H9 (cell line): ENCODE measurements at regions not wholly inside any gene's neighbourhood (a gene's known extent, or its start where the extent isn't known, plus 50 kb on each side); places are given as distances from the start of the nearest gene placed in this dataset.

Experiments used
- DNase-seq: peaks from one replicate; pipeline ENCODE4 v3.0.0-alpha.2; 2017
- H2AFZ ChIP-seq: one replicate; pipeline ENCODE4 v1.6.1; 2013; ENCODE audit warnings: mild to moderate bottlenecking, low read length, control low read depth, moderate library complexity
- H2AK5ac ChIP-seq: 2 replicates; pipeline ENCODE4 v1.6.1; 2013; ENCODE audit warnings: low read length, control low read depth, mixed read lengths; ENCODE audit not compliant: insufficient read length
- H2BK120ac ChIP-seq: one replicate; pipeline ENCODE4 v1.6.1; 2013; ENCODE audit warnings: low read depth, mild to moderate bottlenecking, low read length, control low read depth, inconsistent platforms; ENCODE audit not compliant: poor library complexity, severe bottlenecking
- H2BK12ac ChIP-seq: 2 replicates; pipeline ENCODE4 v1.6.1; 2013; ENCODE audit warnings: low read length, control low read depth, mixed read lengths, low read depth; ENCODE audit not compliant: insufficient read length
- H2BK15ac ChIP-seq: 2 replicates; pipeline ENCODE4 v1.6.1; 2013; ENCODE audit warnings: low read depth, low read length, control low read depth
- H2BK20ac ChIP-seq: one replicate; pipeline ENCODE4 v1.6.1; 2013; ENCODE audit warnings: low read depth, mild to moderate bottlenecking, low read length, control low read depth, inconsistent platforms; ENCODE audit not compliant: poor library complexity, severe bottlenecking
- H2BK5ac ChIP-seq: 2 replicates; pipeline ENCODE4 v1.6.1; 2013; ENCODE audit warnings: low read length, control low read depth, mixed read lengths; ENCODE audit not compliant: insufficient read length
- H3K14ac ChIP-seq: 2 replicates; pipeline ENCODE4 v1.6.1; 2013; ENCODE audit warnings: low read length, control low read depth; ENCODE audit not compliant: insufficient read depth
- H3K18ac ChIP-seq: 2 replicates; pipeline ENCODE4 v1.6.1; 2013; ENCODE audit warnings: low read depth, mild to moderate bottlenecking, mixed read lengths, low read length, control low read depth; ENCODE audit not compliant: insufficient read length
- H3K23ac ChIP-seq: 2 replicates; pipeline ENCODE4 v1.6.1; 2013; ENCODE audit warnings: low read length, control low read depth, mixed read lengths, low read depth; ENCODE audit not compliant: insufficient read length
- H3K23me2 ChIP-seq: 2 replicates; pipeline ENCODE4 v1.6.1; 2013; ENCODE audit warnings: low read depth, mild to moderate bottlenecking, mixed read lengths, low read length, control low read depth; ENCODE audit not compliant: insufficient read length, poor library complexity, severe bottlenecking
- H3K27ac ChIP-seq: 2 replicates; pipeline ENCODE4 v1.5.1; 2013; ENCODE audit warnings: low read length, control low read depth, mixed read lengths, low read depth; ENCODE audit not compliant: insufficient read length
- H3K27me3 ChIP-seq: 2 replicates; pipeline ENCODE4 v1.6.1; 2013; ENCODE audit warnings: low read length, control low read depth, inconsistent platforms; ENCODE audit not compliant: insufficient read depth
- H3K4ac ChIP-seq: 2 replicates; pipeline ENCODE4 v1.6.1; 2013; ENCODE audit warnings: low read depth, mild to moderate bottlenecking, control low read depth, inconsistent platforms, low read length, moderate library complexity
- H3K4me1 ChIP-seq: 2 replicates; pipeline ENCODE4 v1.6.1; 2013; ENCODE audit warnings: low read length, control low read depth, inconsistent platforms; ENCODE audit not compliant: insufficient read depth
- H3K4me2 ChIP-seq: 2 replicates; pipeline ENCODE4 v1.6.1; 2013; ENCODE audit warnings: low read length, control low read depth, mixed read lengths; ENCODE audit not compliant: insufficient read length, insufficient read depth
- H3K56ac ChIP-seq: 2 replicates; pipeline ENCODE4 v1.6.1; 2013; ENCODE audit warnings: low read depth, mild to moderate bottlenecking, mixed read lengths, low read length, control low read depth; ENCODE audit not compliant: insufficient read length
- H3K79me1 ChIP-seq: 2 replicates; pipeline ENCODE4 v1.6.1; 2013; ENCODE audit warnings: low read depth, mild to moderate bottlenecking, moderate library complexity, low read length, control low read depth, inconsistent platforms; ENCODE audit not compliant: insufficient read depth, poor library complexity, severe bottlenecking
- H3K79me2 ChIP-seq: 2 replicates; pipeline ENCODE4 v1.6.1; 2013; ENCODE audit warnings: low read length, control low read depth, inconsistent platforms; ENCODE audit not compliant: insufficient read depth
- H3K9ac ChIP-seq: 2 replicates; pipeline ENCODE4 v1.6.1; 2013; ENCODE audit warnings: low read length, control low read depth, mixed read lengths; ENCODE audit not compliant: insufficient read length; ENCODE audit errors: extremely low read depth
- H3K9me3 ChIP-seq: one replicate; pipeline ENCODE4 v1.6.1; 2013; ENCODE audit warnings: low read depth, low read length, inconsistent platforms; ENCODE audit not compliant: control insufficient read depth
- H3T11ph ChIP-seq: one replicate; pipeline ENCODE4 v1.6.1; 2013; ENCODE audit warnings: mild to moderate bottlenecking, low read length, control low read depth, inconsistent platforms
- H4K20me1 ChIP-seq: one replicate; pipeline ENCODE4 v1.6.1; 2013; ENCODE audit not compliant: control insufficient read depth, insufficient read length, insufficient read depth
- H4K5ac ChIP-seq: 2 replicates; pipeline ENCODE4 v1.6.1; 2013; ENCODE audit warnings: low read depth, mild to moderate bottlenecking, mixed read lengths, low read length, control low read depth; ENCODE audit not compliant: insufficient read length
- H4K8ac ChIP-seq: replicated peaks from 2 replicates; pipeline ENCODE4 v1.6.1; 2013; ENCODE audit warnings: low read length, control low read depth, mixed read lengths, low read depth; ENCODE audit not compliant: insufficient read length
- H4K91ac ChIP-seq: 2 replicates; pipeline ENCODE4 v1.6.1; 2013; ENCODE audit warnings: low read depth, mild to moderate bottlenecking, moderate library complexity, mixed read lengths, low read length, control low read depth; ENCODE audit not compliant: insufficient read length
- H3K27ac Mint-ChIP-seq, 3 experiments: 2 replicates in 2 of 3; 3 replicates in 1 of 3; pipeline ENCODE4 v1.8.0; 2020 to 2021; ENCODE audit warnings: mixed read lengths in 3 of 3, mild to moderate bottlenecking in 1 of 3, moderate library complexity in 1 of 3
- H3K27me3 Mint-ChIP-seq: 2 replicates; pipeline ENCODE4 v1.8.0; 2021; ENCODE audit warnings: low read depth, mild to moderate bottlenecking, moderate library complexity, mixed read lengths
- H3K36me3 Mint-ChIP-seq, 3 experiments: 2 replicates in 2 of 3; 3 replicates in 1 of 3; pipeline ENCODE4 v1.8.0; 2020 to 2021; ENCODE audit warnings: low read depth in 3 of 3, mixed read lengths in 3 of 3; ENCODE audit not compliant: insufficient read depth in 1 of 3
- H3K4me1 Mint-ChIP-seq, 2 experiments: 2 replicates each; pipeline ENCODE4 v1.8.0; 2020; ENCODE audit warnings: mixed read lengths in 2 of 2
- H3K4me3 Mint-ChIP-seq, 2 experiments: 2 replicates in 1 of 2; 3 replicates in 1 of 2; pipeline ENCODE4 v1.8.0; 2020 to 2021; ENCODE audit warnings: mild to moderate bottlenecking in 2 of 2, mixed read lengths in 2 of 2, moderate library complexity in 1 of 2
- H3K9me3 Mint-ChIP-seq, 2 experiments: 2 replicates in 1 of 2; 3 replicates in 1 of 2; pipeline ENCODE4 v1.8.0; 2020; ENCODE audit warnings: mild to moderate bottlenecking in 2 of 2, mixed read lengths in 2 of 2, moderate library complexity in 1 of 2
- WGBS: extraction: QIAGEN DNeasy Blood & Tissue Kit; methylation state at CpG from one replicate; pipeline ENCODE4 v1.1.7; 2013; ENCODE audit warnings: missing lambda C conversion rate, low lambda C conversion rate, mixed read lengths; ENCODE audit not compliant: insufficient read length; ENCODE audit errors: extremely low coverage; 5-methylcytosine and 5-hydroxymethylcytosine counted together
- TF ChIP-seq, protein P1 (sequence below): fragments of 200-600 bp; sonication (generic); conservative IDR thresholded peaks from 3 replicates; pipeline ENCODE4 v1.8.0; 2021; ENCODE audit warnings: antibody characterized with exemption, mild to moderate bottlenecking

DNA sequence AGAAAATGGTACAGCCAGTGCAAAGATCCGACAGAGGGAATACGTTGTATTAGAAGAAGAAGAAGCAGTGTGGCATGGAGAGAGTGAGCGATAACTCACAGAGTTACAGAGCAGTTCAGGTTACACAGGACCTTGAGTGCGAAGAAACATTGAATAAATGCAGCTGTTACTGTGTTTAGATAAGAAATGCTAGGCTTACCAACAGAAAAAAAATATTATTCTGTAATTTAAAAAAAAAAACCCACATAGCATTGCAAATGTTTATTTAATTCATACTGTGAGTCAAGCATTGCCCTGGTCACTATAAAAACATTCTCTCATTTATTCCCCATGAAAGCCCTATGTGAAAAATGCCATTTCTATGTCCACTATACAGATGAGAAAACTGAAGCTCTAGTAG, 373.4 kb upstream of the EPHA7 start:
- Histone ChIP-seq H4K20me1 (no peaks in the 10 kb centered on the region), H2AFZ (no peak overlapping the region), H3K79me1 (no peaks in the 10 kb centered on the region), H2BK20ac (no peak overlapping the region), H3T11ph (no peak overlapping the region), H2BK12ac (no peak overlapping the region), H4K8ac (no peak overlapping the region), H2BK5ac (no peak overlapping the region), H3K4me2 (no peak overlapping the region), H3K9me3 (no peaks in the 10 kb centered on the region), H2AK5ac (no peak overlapping the region), H2BK120ac (no peak overlapping the region), H3K79me2 (no peaks in the 10 kb centered on the region), H3K18ac (no peak overlapping the region), H3K9ac (no peak overlapping the region), H3K4ac (no peak overlapping the region), H3K23ac (no peak overlapping the region), H3K56ac (no peak overlapping the region), H3K27me3 (no peaks in the 10 kb centered on the region), H2BK15ac (no peak overlapping the region), H3K14ac (no peak overlapping the region), H3K4me1 (peaks cover 3% of the 10 kb centered on the region; the same call in 1 of the 2 replicates), H3K27ac (no peak overlapping the region), H4K91ac (no peak overlapping the region), H4K5ac (no peak overlapping the region), H3K23me2 (no peaks in the 10 kb centered on the region)
- Mint-ChIP-seq H3K4me1 (peaks cover 17 to 26% of the 10 kb centered on the region in 2 experiments), H3K9me3 (no peaks in the 10 kb centered on the region), H3K4me3 (no peak overlapping the region), H3K27me3 (no peaks in the 10 kb centered on the region), H3K36me3 (peaks cover 0 to 5% (median 3%) of the 10 kb centered on the region in 3 experiments; a peak in 3 of 7 replicates), H3K27ac (peak overlapping the region in 1 of 3 experiments; percentile 31; a peak in 2 of 7 replicates)
- TF ChIP-seq, protein P1, sequence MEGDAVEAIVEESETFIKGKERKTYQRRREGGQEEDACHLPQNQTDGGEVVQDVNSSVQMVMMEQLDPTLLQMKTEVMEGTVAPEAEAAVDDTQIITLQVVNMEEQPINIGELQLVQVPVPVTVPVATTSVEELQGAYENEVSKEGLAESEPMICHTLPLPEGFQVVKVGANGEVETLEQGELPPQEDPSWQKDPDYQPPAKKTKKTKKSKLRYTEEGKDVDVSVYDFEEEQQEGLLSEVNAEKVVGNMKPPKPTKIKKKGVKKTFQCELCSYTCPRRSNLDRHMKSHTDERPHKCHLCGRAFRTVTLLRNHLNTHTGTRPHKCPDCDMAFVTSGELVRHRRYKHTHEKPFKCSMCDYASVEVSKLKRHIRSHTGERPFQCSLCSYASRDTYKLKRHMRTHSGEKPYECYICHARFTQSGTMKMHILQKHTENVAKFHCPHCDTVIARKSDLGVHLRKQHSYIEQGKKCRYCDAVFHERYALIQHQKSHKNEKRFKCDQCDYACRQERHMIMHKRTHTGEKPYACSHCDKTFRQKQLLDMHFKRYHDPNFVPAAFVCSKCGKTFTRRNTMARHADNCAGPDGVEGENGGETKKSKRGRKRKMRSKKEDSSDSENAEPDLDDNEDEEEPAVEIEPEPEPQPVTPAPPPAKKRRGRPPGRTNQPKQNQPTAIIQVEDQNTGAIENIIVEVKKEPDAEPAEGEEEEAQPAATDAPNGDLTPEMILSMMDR: no peak
- no CpG with 5 or more reads among the region's 4 CpGs for WGBS
- no peak for DNase-seq
